ENCODE measurements at regions not wholly inside any gene's neighbourhood (a gene's known extent, or its start where the extent isn't known, plus 50 kb on each side); places are given as distances from the start of the nearest gene placed in this dataset.

DNA sequence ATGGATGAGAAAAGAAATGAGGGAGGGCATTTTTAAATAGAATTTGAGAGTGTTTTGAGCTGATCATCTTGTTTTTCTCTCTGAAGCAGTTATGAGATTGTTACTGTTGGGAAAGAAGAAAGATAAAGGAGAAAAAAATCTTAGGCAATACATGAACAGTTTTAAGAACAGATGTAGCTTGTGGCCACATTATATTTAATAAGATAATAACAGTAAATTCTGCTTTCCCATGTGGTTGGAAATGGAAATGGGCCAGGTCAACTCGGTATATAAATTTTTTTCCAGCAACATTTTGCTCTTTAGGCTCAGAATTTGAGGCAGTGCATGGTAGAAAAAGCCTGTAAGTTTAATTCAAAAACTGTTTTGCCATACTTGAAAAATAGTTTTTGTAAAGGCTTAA lies 118.7 kb downstream of the POSTN start:
- TF ChIP-seq POLR2AphosphoS5 (IDR thresholded peaks at IDR 0.05) (no peak), CTCF (IDR thresholded peaks at IDR 0.05) (no peak)
